HG03342 (cell line): ENCODE measurements at regions not wholly inside any gene's neighbourhood (a gene's known extent, or its start where the extent isn't known, plus 50 kb on each side); places are given as distances from the start of the nearest gene placed in this dataset.
"Not testable (repeated sequence)": the region's sequence is repeated elsewhere in the genome, so short reads cannot be mapped to it uniquely, and the experiment has no call there.

ENCODE experiments used
- ATAC-seq: cut with Tn5 transposase; IDR thresholded peaks from one replicate; pipeline ENCODE4 v1.9.1; 2021; ENCODE audit warnings: mild to moderate bottlenecking, moderate library complexity; ENCODE audit not compliant: unreplicated experiment

DNA sequence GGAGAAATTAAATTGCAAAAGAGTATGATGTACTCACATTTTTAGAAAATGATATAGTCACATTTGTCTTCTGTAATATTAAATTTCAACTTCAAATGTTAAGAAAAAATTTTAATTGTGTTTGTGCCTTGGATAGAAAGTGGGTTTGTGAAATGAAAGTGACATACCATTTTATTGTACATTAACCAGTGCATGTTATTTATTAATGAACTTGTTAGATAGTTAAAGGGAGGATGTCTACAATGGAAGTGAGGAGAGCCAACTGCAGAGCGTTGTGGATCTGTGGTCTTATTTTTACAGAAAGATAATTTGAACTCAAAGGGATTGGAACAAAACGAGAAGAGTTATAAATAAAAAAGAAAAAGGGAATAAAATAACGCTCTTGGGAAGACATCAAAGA, 291.7 kb downstream of the ARL4A start:
- no peak for ATAC-seq

GRCh38 chr7:12982178-12982577, 294.7 kb downstream of the ARL4A start:
- no peak for ATAC-seq

DNA sequence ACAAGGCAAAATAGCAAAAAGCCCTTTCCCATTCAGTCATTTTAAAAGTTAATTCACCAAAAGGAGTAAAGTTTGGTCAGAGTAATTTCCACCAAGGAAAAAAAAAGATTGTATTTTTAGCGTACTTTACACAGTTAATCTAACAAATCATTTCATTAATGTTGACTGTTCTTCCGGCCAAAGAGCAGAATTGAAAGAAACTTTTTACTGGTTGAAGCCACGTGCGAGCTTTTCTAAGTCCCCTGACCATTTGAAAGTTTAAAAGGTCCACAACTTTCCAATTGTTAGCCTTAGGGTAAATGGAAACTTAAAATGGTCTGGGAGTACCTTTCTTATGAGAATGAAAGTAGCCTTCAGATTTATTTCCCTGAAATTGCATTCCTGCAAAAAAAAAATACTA, 296.7 kb downstream of the ARL4A start:
- ATAC-seq, result no peak

DNA sequence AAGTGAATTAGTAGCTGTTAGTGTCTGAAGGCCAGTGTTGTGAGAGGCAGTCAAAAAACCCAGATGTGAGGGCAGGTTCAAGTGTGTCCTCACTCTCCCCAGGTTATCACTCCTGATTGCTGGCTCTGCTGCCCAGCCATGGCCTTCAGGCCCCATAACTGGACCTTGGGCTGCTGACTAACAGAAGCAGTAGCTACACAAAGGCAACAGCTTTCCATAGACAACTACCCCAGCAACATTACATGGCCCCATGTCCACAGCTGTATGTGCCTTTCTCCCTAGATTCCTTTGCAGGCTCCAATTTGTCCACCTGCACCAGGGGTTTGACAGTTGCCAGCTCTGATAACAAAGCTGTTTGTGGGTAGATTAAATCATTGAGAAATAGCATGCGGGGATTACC, 297.8 kb downstream of the ARL4A start:
- ATAC-seq, result no peak

DNA sequence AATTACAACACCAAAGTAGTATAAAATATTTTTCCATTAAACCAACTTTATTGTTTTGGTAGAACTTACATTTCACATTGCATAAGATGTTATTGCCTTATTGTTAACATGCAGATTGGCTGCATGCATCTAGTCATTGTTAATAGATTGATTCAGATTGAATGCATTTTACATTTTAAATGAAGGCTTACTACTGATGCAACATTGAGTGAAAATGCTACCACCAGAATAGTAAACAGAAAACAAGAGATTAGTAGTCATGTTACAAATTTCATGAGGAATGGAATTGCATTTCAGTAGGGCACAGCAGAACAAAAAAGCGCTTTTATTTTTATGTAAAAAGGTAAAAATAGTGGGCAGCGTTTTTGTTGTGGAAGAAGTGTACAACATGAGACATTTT, 298.3 kb downstream of the ARL4A start:
- ATAC-seq, result no peak

DNA sequence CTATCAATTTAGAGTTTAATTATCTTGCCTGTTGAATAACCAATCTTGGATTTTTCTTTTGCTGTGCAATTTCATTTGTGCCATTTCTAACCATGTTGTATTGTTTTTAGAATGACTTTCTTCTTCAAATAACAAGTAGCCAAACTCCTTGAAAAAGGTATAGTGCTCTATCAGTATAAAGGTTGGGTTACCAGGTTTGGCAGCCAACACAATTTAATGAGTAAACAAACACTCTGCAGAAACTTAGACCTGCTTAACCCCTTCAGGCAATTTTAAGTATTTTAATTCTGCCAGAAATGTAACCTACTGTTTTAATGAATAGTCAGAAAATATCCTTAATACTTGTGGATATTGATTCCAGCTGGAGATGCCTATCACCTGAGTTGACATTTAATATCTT, 299.8 kb downstream of the ARL4A start:
- ATAC-seq, result no peak

DNA sequence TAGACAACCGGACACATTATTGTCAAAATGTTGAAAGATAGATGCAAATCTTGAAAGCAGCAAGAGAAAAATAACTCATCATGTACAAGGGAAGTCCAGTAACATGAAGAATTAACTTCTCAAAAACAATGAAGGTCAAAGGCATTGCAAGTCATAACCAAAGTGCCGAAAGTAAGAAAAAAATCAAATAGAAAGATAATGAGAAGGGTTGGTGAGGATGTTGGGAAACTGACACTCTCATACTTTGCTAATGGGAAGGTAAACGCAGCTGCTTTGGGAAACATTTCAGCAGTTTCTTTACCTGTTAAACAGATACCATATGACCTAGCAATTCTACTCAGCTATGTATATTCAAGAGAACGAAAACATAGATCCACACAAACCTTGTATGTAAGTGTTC, 303.0 kb downstream of the ARL4A start:
- ATAC-seq, result no peak

GRCh38 chr7:12993025-12993424, 305.6 kb downstream of the ARL4A start:
- ATAC-seq, result no peak

- ATAC-seq, result no peak
These were observed 308.6 kb downstream of the ARL4A start for GRCh38 chr7:12995912-12996469.

GRCh38 chr7:13007331-13007730, 319.9 kb downstream of the ARL4A start:
- no peak for ATAC-seq

GRCh38 chr7:13009517-13009916, 322.1 kb downstream of the ARL4A start:
- ATAC-seq, result no peak

GRCh38 chr7:13014011-13014410, 326.6 kb downstream of the ARL4A start:
- ATAC-seq, result no peak

DNA sequence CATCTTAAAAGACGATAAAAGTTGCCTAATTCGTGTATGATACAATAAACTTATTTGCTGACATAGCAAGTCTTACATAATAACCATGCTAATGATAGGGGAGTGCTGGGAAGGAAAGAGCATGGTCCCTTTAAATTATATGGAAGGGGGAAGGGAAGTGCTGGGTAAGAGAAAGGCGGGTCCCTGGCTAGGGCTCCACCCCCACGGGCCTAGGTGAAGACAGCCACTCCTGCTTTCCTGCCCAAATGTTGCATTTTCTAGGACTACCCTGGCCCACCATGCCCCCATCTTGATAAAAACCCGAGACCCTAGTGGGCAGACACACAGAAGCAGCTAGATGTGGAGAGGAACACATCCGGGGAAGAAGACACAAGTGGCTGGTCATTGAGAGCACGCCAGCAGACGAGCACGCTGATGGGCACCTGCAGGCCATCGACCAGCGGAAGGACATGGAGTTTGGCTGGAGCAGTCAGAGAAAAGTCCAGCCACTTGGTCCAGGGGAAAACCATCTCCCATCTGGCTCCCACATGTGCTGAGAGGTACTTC, 328.7 kb downstream of the ARL4A start:
- no peak for ATAC-seq

- ATAC-seq, result no peak
These were observed 329.3 kb downstream of the ARL4A start for GRCh38 chr7:13016592-13017332.

GRCh38 chr7:13017333-13017857, 330.0 kb downstream of the ARL4A start:
- no peak for ATAC-seq

GRCh38 chr7:13017881-13018280, 330.4 kb downstream of the ARL4A start:
- no peak for ATAC-seq

GRCh38 chr7:13021566-13022300, 334.3 kb downstream of the ARL4A start:
- ATAC-seq, result no peak

DNA sequence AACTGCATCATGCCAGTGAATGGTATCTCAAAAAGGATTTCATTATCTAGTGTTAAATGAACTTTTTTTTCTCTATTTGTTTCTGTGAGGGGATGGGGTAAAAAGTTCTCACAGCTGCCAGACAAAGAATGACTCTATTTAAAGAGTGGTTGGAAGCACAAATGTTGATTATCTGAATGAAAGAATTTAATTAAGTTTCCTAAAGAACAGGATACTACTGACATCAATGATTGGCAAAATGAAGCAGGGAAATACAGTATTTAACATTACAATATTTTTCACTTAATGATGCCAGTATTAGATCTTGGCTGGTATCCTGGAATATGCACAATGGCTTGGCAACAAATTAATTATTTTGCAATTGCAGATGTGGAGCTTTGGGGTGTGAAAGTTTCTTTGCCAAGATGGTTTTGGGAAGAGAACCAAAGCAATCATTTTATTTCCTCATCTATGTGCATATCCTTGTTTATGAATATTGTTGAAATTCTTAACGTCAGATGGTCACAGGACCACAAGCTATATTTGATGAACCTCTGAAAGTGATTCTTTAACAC, 336.8 kb downstream of the ARL4A start:
- ATAC-seq, result no peak

DNA sequence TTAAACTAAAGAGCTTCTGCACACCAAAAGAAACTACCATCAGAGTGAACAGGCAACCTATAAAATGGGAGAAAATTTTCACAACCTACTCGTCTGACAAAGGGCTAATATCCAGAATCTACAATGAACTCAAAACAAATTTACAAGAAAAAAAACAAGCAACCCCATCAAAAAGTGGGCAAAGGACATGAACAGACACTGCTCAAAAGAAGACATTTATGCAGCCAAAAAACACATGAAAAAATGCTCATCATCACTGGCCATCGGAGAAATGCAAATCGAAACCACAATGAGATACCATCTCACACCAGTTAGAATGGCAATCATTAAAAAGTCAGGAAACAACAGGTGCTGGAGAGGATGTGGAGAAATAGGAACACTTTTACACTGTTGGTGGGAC, 337.6 kb downstream of the ARL4A start:
- ATAC-seq, result not testable (repeated sequence)

DNA sequence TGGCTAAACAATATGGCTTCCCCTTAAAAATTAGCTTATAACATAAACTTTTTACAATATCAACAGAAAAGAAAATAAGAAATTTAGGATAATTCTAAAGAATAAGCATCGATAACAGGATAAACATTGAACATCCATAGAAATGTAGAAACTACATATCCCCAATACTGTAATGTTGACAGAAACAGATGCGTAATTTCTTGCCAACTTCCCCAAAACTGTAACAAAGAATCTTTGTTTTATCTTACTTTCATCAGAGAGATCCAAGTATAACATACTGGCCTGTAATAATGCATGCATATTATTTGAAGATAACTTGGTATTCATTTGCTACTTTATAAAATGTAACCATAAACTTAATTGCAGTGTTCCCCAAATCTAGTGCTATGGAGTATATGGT, 339.9 kb downstream of the ARL4A start:
- no peak for ATAC-seq

DNA sequence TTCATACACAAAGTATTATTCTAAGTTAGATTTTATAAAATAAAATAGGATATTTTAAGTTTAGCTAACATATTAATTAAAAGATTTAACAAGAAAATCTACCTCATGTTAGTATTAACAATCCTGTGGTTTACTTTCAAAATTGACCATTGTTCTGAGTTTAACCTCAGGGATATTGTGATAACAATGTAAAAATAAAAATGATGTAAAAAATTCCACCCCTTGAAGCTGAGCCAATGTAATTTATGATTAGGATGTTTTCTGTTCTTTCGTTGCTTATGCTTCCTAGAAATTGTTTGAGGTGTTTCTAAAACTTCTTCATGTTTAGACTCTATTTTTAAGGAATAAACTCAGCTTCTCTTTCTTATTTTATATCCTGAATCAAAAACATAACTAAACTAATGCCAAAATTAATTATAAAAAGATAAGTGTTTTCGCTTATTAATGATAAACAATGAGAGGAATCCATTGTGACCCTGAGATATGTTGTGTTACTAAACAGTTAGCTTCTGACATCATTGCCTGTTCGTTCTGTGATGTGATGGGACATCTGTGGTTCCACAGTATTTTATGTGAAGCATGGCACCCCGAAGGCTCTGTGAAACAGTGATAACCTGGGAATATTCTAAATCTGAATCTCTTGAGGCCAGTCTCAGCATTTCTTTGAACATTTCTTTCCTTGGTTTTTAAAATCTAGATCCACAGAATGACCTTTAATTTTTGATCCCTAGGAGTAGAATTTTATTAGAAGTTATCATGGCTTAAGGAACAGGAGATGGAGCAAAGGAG, 340.8 kb downstream of the ARL4A start:
- no peak for ATAC-seq
